ENCODE measurements at regions not wholly inside any gene's neighbourhood (a gene's known extent, or its start where the extent isn't known, plus 50 kb on each side); places are given as distances from the start of the nearest gene placed in this dataset.

DNA sequence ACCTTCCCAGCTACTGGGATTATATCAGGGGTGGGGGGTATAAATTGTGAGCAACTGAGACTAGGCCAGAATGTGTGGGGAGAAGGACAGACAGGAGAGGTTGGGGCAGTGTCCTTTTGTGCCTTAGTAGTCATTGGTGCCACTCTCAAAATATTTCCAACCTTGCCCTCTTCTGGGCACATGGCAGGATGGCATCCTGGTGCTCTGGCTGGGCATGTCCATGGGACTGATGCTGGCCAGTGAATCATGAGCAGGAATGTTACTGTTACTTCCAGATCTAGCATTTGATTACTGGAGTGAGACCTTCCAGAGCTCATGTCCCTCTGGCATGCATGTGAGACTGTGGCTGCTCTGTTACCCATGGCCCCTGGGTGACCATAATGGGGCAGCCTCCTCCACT is 151.2 kb downstream of the MATN1 start:
- TF ChIP-seq, protein P1, sequence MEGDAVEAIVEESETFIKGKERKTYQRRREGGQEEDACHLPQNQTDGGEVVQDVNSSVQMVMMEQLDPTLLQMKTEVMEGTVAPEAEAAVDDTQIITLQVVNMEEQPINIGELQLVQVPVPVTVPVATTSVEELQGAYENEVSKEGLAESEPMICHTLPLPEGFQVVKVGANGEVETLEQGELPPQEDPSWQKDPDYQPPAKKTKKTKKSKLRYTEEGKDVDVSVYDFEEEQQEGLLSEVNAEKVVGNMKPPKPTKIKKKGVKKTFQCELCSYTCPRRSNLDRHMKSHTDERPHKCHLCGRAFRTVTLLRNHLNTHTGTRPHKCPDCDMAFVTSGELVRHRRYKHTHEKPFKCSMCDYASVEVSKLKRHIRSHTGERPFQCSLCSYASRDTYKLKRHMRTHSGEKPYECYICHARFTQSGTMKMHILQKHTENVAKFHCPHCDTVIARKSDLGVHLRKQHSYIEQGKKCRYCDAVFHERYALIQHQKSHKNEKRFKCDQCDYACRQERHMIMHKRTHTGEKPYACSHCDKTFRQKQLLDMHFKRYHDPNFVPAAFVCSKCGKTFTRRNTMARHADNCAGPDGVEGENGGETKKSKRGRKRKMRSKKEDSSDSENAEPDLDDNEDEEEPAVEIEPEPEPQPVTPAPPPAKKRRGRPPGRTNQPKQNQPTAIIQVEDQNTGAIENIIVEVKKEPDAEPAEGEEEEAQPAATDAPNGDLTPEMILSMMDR (IDR thresholded peaks at IDR 0.05) = no peak
- TF ChIP-seq POLR2A (IDR thresholded peaks at IDR 0.05) (no peak), POLR2AphosphoS5 (IDR thresholded peaks at IDR 0.05) (no peak)
